H1 (cell line): ENCODE measurements at regions not wholly inside any gene's neighbourhood (a gene's known extent, or its start where the extent isn't known, plus 50 kb on each side); places are given as distances from the start of the nearest gene placed in this dataset.

ENCODE experiments used
- BCL11A ChIP-seq, 2 experiments: IDR thresholded peaks; one replicate each; pipeline ENCODE4 v1.6.1; 2011; ENCODE audit warnings: low read depth in 2 of 2, low read length in 2 of 2, mild to moderate bottlenecking in 2 of 2
- CHD7 ChIP-seq: fragments of 300-600 bp; sonication (generic); IDR thresholded peaks from 2 replicates; pipeline ENCODE4 v1.7.1; 2012; ENCODE audit warnings: low read length, moderate library complexity, mild to moderate bottlenecking, inconsistent platforms; ENCODE audit not compliant: insufficient replicate concordance
- GTF2F1 ChIP-seq: IDR thresholded peaks from 2 replicates; pipeline ENCODE4 v1.6.1; 2012; ENCODE audit warnings: low read depth, low read length, improper control_type of control experiment, borderline replicate concordance
- JUN ChIP-seq: IDR thresholded peaks from 2 replicates; pipeline ENCODE4 v1.6.1; 2011; ENCODE audit warnings: low read depth, mild to moderate bottlenecking, improper control_type of control experiment, low read length
- JUND ChIP-seq: IDR thresholded peaks from 2 replicates; pipeline ENCODE4 v1.6.1; 2011; ENCODE audit warnings: mild to moderate bottlenecking, improper control_type of control experiment, low read length
- KDM1A ChIP-seq: fragments of 200-600, 300-600 bp; sonication (generic); IDR thresholded peaks from 2 replicates; pipeline ENCODE4 v1.7.1; 2016; ENCODE audit warnings: mild to moderate bottlenecking, low read length, borderline replicate concordance
- KDM4A ChIP-seq: IDR thresholded peaks from one replicate; pipeline ENCODE4 v1.7.1; 2012; ENCODE audit warnings: low read depth, mild to moderate bottlenecking, moderate library complexity, low read length, inconsistent platforms; ENCODE audit not compliant: severe bottlenecking
- POLR2A ChIP-seq, 2 experiments: IDR thresholded peaks; 1 replicate in 1 of 2; 2 replicates in 1 of 2; pipeline ENCODE4 v1.6.1; 2011; ENCODE audit warnings: low read depth in 2 of 2, low read length in 2 of 2, mild to moderate bottlenecking in 2 of 2; ENCODE audit errors: control extremely low read depth in 1 of 2
- RAD21 ChIP-seq, 2 experiments: IDR thresholded peaks in 1 of 2; conservative IDR thresholded peaks in 1 of 2; 2 replicates each; pipeline ENCODE4 v1.6.1; 2011; ENCODE audit warnings: low read depth in 2 of 2, low read length in 2 of 2, improper control_type of control experiment in 1 of 2, inconsistent platforms in 1 of 2, mild to moderate bottlenecking in 1 of 2, moderate library complexity in 1 of 2
- SP1 ChIP-seq: IDR thresholded peaks from 2 replicates; pipeline ENCODE4 v1.6.1; 2011; ENCODE audit warnings: low read depth, low read length
- TCF12 ChIP-seq: IDR thresholded peaks from 2 replicates; pipeline ENCODE4 v1.6.1; 2011; ENCODE audit warnings: low read depth, mild to moderate bottlenecking, low read length
- TF ChIP-seq, protein P1 (sequence below): IDR thresholded peaks from 2 replicates; pipeline ENCODE4 v1.6.1; 2012; ENCODE audit warnings: inconsistent platforms

GRCh38 chr9:1207686-1208085 lies 157.5 kb downstream of the DMRT2 start (continued):
- no peak for TF ChIP-seq CHD7
- TF ChIP-seq JUND: no peak
- TF ChIP-seq KDM1A: no peak
- no peak for TF ChIP-seq BCL11A (IDR thresholded peaks at IDR 0.05; ENCODE audit: low read depth in 2 of 2, low read length in 2 of 2)
- no peak for TF ChIP-seq POLR2A (IDR thresholded peaks at IDR 0.05; ENCODE audit: control extremely low read depth in 1 of 2, low read depth in 2 of 2, low read length in 2 of 2)
- no peak for TF ChIP-seq TCF12
- TF ChIP-seq GTF2F1: no peak
- no peak for TF ChIP-seq JUN
- TF ChIP-seq, protein P1, sequence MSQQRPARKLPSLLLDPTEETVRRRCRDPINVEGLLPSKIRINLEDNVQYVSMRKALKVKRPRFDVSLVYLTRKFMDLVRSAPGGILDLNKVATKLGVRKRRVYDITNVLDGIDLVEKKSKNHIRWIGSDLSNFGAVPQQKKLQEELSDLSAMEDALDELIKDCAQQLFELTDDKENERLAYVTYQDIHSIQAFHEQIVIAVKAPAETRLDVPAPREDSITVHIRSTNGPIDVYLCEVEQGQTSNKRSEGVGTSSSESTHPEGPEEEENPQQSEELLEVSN: no peak
- TF ChIP-seq KDM4A: no peak
- no peak for TF ChIP-seq SP1
- no peak for TF ChIP-seq RAD21 (IDR thresholded peaks at IDR 0.05 in 1 of 2, conservative IDR thresholded peaks at IDR 0.05 in 1 of 2; ENCODE audit: low read depth in 2 of 2, low read length in 2 of 2)
